Pancreas (tissue), 10 donors: ENCODE measurements at regions not wholly inside any gene's neighbourhood (a gene's known extent, or its start where the extent isn't known, plus 50 kb on each side); places are given as distances from the start of the nearest gene placed in this dataset.
A peak's percentile ranks its signal among the peaks of the same experiment; 100 is the strongest.

Source experiments
- ATAC-seq, 4 donors: fragments of 200-7000 bp; cut with Tn5 transposase; one replicate each; pipeline versions ENCODE4 v1.8.0 to v1.9.1; 2020; ENCODE audit warnings: mild to moderate bottlenecking in 4 of 4, moderate library complexity in 4 of 4
- DNase-seq, 6 donors: peaks; one replicate each; pipeline ENCODE4 v3.0.0-alpha.2; 2020
- FAIRE-seq: peaks from 2 replicates; lab custom pipeline; 2012; peaks lifted over from hg19 to GRCh38; lab: Jason Lieb, UNC
- H3K27ac ChIP-seq, 4 donors: fragments of 200-600 bp; sonication (generic); 1 replicate in 3 of 4; 2 replicates in 1 of 4; pipeline versions ENCODE4 v1.5.0 to v1.8.0; 2020
- H3K27me3 ChIP-seq, 4 donors: fragments of 200-600 bp; one replicate each; pipeline ENCODE4 v1.8.0; 2021
- H3K36me3 ChIP-seq, 3 donors: fragments of 200-600 bp; sonication (generic) in 1 of 3; one replicate each; pipeline versions ENCODE4 v1.5.0 to v1.8.0; 2020 to 2021
- H3K4me1 ChIP-seq, 3 donors: fragments of 200-600 bp; one replicate each; pipeline ENCODE4 v1.8.0; 2021
- H3K4me3 ChIP-seq, 4 donors: fragments of 200-600 bp; sonication (generic) in 2 of 4; one replicate each; pipeline versions ENCODE4 v1.5.0 to v1.8.0; 2020 to 2021
- H3K9me3 ChIP-seq, 4 donors: fragments of 200-600 bp; one replicate each; pipeline ENCODE4 v1.8.0; 2021
- CTCF ChIP-seq, 4 donors: fragments of 200-600 bp; sonication (generic) in 3 of 4; IDR thresholded peaks; one replicate each; pipeline versions ENCODE4 v1.5.0 to v1.8.0; 2021; ENCODE audit warnings: antibody characterized with exemption in 4 of 4
- WGBS, 2 donors: extraction: QIAGEN DNeasy Blood & Tissue Kit; methylation state at CpG; one replicate each; pipeline ENCODE4 v1.1.7; 2013; 5-methylcytosine and 5-hydroxymethylcytosine counted together
- intact Hi-C, 3 donors: fragments of 100-400 bp; cut with DNase I; formaldehyde crosslinking; loops; one replicate each; pipeline versions ENCODE4 v1.11.1 to v1.14.2; 2022
- donor health status: healthy with polysubstance abuse.
- donor health status: DM: no; HTN: no; CAD: no; lungs with moderate emphysema.
- donor health status: DM: no; HTN: no; CAD: no.
- donor health status: control.
- donor health status: control.
- donor health status: Bipolar disorder and iron deficiency.
- donor health status: DM: yes; HTN: yes; CAD: no.
- donor health status: DM: no; HTN: no; CAD: no.
- donor health status: DM: no; HTN: no; CAD: no.
- donor health status: DM: yes; HTN: yes; CAD: no.

- Histone ChIP-seq H3K36me3 (no peaks in the 10 kb centered on the region), H3K4me1 (peaks cover 10 to 13% (median 10%) of the 10 kb centered on the region in 3 donors), H3K27me3 (no peaks in the 10 kb centered on the region), H3K27ac (peak overlapping the region in 3 of 4 donors; percentile 3 to 41 (median 19)), H3K9me3 (no peaks in the 10 kb centered on the region), H3K4me3 (no peak overlapping the region)
- intact Hi-C loops = no loop called here
- no peak for TF ChIP-seq CTCF (IDR thresholded peaks at IDR 0.05)
- FAIRE-seq = no peak
- ATAC-seq = peak; percentile 64 to 93 (median 86)
- 21 to 31% methylated on average over 14 of the region's 14 CpGs for WGBS, 2 donors
- DNase-seq = peak in 3 of 6 donors; percentile 9 to 43 (median 23)
Measured at GRCh38 chr1:43039228-43040055, 80.8 kb upstream of the SLC2A1 start.

GRCh38 chr1:43038232-43038935 lies 79.7 kb upstream of the SLC2A1 start:
- TF ChIP-seq CTCF (IDR thresholded peaks at IDR 0.05) = no peak
- Histone ChIP-seq H3K4me1 (peaks cover 10% of the 10 kb centered on the region in 3 donors), H3K36me3 (no peaks in the 10 kb centered on the region), H3K4me3 (no peak overlapping the region), H3K27me3 (no peaks in the 10 kb centered on the region), H3K9me3 (no peaks in the 10 kb centered on the region), H3K27ac (no peak overlapping the region)
- no peak for DNase-seq
- intact Hi-C loops = no loop called here
- 96 to 97% methylated on average over 9 of the region's 9 CpGs for WGBS, 2 donors
- no peak for ATAC-seq
- no peak for FAIRE-seq

- no peak for FAIRE-seq
- Histone ChIP-seq H3K36me3 (no peaks in the 10 kb centered on the region), H3K4me1 (peaks cover 10% of the 10 kb centered on the region in 3 donors), H3K9me3 (no peaks in the 10 kb centered on the region), H3K27ac (no peak overlapping the region), H3K27me3 (no peaks in the 10 kb centered on the region), H3K4me3 (no peak overlapping the region)
- no peak for DNase-seq
- intact Hi-C loops = no loop called here
- ATAC-seq = no peak
- no peak for TF ChIP-seq CTCF (IDR thresholded peaks at IDR 0.05)
- 94 to 95% methylated on average over 6 of the region's 6 CpGs for WGBS, 2 donors
Measured at GRCh38 chr1:43037466-43037865, 78.8 kb upstream of the SLC2A1 start.

GRCh38 chr1:43036932-43037331 lies 78.3 kb upstream of the SLC2A1 start:
- Histone ChIP-seq H3K4me1 (peaks cover 10% of the 10 kb centered on the region in 3 donors), H3K36me3 (no peaks in the 10 kb centered on the region), H3K4me3 (no peak overlapping the region), H3K9me3 (no peaks in the 10 kb centered on the region), H3K27me3 (no peaks in the 10 kb centered on the region), H3K27ac (no peak overlapping the region)
- no peak for TF ChIP-seq CTCF (IDR thresholded peaks at IDR 0.05)
- WGBS, 2 donors = 94 to 97% methylated on average over 7 of the region's 7 CpGs
- FAIRE-seq (no peak), ATAC-seq (no peak), DNase-seq (no peak)
- intact Hi-C loops = no loop called here
